ENCODE measurements at regions not wholly inside any gene's neighbourhood (a gene's known extent, or its start where the extent isn't known, plus 50 kb on each side); places are given as distances from the start of the nearest gene placed in this dataset.

GRCh38 chr12:89016970-89017778 is 335.1 kb downstream of the DUSP6 start:
- TF ChIP-seq CTCF (IDR thresholded peaks at IDR 0.05) (peak; percentile 60 to 86 (median 74)), POLR2A (IDR thresholded peaks at IDR 0.05) (no peak)

All from heart left ventricle (tissue), 13 donors.